ENCODE measurements at regions not wholly inside any gene's neighbourhood (a gene's known extent, or its start where the extent isn't known, plus 50 kb on each side); places are given as distances from the start of the nearest gene placed in this dataset.

DNA sequence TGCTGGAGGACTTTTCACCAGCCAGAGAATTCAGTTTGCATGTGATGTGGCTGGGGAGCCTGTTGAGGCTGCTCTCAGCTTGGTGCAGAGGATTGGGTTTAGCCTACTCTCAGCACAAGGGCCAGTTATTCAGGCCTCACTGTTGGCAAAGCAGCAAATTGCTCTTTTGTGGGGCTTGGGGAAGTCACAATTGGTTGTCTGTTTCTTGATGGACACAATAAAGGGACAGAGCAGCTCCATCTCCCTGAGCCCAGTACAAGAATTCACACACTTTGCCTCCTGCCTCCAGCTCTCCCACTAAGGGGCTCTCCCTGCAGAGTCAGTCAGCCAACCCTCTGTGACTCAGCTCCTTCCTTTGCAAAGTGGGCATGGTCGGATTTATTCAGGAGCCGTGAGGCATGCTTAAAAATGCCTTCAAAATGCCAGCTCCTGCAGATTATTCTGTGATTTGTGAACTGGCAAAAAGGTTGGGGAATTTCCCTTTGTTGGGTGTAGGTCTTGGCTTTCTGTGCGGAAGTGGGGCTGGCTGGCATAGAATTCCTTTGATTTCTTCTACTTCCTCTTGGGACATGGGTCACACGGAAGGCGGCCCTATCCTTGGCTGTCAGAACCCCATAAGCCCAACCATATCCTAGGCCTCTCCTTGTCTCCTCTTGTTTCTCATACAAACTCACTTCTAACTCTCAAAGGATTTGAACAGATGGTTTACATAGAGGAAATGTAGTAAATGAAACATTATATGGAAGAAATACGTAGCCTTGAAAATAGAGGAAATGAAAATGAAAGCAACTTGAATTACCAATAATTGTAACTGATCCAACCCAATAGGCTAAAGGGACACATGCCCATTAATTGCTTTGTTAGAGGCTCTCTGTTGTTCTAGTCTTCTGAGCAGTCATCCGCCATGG, 118.7 kb upstream of the CD180 start:
- TF ChIP-seq TAF1 (IDR thresholded peaks at IDR 0.05; ENCODE audit: borderline replicate concordance, low read depth, low read length) (no peak), POLR2A (IDR thresholded peaks at IDR 0.05; ENCODE audit: low read depth, low read length) (no peak), POLR2AphosphoS5 (IDR thresholded peaks at IDR 0.05; ENCODE audit: low read depth, low read length) (no peak)
- FAIRE-seq (no peak), DNase-seq (ENCODE audit: insufficient read length) (no peak)

DNA sequence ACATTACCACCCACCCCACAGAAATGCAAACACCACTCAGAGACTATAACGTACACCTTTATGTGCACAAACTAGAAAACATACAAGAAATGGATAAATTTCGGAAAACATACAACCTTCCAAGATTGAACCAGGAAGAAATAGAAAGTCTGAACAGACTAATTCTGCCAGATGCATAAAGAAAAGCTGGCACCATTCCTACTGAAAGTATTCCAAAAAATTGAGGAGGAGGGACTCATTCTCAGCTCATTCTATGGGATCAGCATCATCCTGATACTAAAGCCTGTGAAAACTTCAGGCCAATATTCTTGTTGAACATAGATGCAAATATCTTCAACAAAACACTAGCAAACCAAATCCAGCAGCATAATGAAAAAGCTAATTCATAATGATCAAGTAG, 115.1 kb upstream of the CD180 start:
- no peak for DNase-seq (ENCODE audit: insufficient read length)

DNA sequence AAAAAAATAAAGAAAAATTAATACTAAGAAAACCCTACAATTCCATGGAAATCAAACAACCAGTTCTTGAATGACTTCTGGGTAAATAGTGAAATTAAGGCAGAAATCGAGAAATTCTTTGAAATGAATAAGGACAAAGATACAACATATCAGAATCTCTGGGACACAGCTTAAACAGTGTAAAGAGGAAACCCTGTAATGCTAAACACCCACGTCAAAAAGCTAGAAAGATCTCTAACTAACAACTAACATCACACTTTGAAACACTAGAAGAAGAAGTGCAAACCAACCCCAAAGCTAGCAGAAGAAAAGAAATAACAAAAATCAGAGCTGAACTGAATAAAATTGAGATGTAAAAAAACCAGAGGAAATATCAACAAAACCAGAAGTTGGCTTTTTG, 114.6 kb upstream of the CD180 start:
- FAIRE-seq, result no peak

More for the DNA sequence above, 115.1 kb upstream of the CD180 start:
- FAIRE-seq, result no peak
- TF ChIP-seq POLR2AphosphoS5 (IDR thresholded peaks at IDR 0.05; ENCODE audit: low read depth, low read length), result no peak
- no peak for TF ChIP-seq TAF1 (IDR thresholded peaks at IDR 0.05; ENCODE audit: borderline replicate concordance, low read depth, low read length)
- no peak for TF ChIP-seq POLR2A (IDR thresholded peaks at IDR 0.05; ENCODE audit: low read depth, low read length)

DNA sequence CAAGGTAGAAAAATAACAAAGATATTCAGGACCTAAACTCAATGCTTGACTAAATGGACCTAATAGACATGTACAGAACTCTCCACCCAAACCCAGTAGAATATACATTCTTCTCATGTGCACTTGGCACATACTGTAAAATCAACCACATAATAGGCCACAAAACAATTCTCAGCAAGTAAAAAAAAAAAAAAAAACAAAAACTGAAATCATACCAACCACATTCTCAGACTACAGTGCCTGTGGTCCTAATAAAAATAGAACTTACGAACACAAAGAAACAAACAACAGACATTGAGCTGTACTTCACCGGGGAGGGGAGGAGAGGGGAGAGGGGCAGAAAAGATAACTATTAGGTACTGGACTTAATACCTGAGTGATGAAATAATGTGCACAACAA, 114.1 kb upstream of the CD180 start:
- TF ChIP-seq POLR2AphosphoS5 (IDR thresholded peaks at IDR 0.05; ENCODE audit: low read depth, low read length), result no peak
- no peak for TF ChIP-seq TAF1 (IDR thresholded peaks at IDR 0.05; ENCODE audit: borderline replicate concordance, low read depth, low read length)
- TF ChIP-seq POLR2A (IDR thresholded peaks at IDR 0.05; ENCODE audit: low read depth, low read length), result no peak
- no peak for FAIRE-seq

More for the DNA sequence above, 114.6 kb upstream of the CD180 start:
- no peak for TF ChIP-seq POLR2AphosphoS5 (IDR thresholded peaks at IDR 0.05; ENCODE audit: low read depth, low read length)
- DNase-seq (ENCODE audit: insufficient read length), result no peak

DNA sequence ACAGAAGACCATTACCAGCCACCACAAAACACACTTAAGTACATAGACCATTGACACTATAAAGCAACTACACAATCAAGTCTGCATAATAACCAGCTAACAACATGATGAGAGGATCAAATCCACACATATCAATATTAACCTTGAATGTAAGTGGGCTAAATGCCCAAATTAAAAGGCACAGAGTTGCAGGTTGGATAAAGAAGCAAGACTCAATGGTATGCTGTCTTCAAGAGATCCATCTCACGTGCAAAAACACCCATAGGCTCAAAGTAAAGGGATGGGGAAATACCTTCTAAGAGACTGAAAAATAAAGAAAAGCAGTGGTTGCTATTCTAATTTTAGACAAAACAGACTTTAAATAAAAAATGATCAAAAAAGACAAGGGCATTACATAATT, 113.6 kb upstream of the CD180 start:
- FAIRE-seq (no peak), DNase-seq (ENCODE audit: insufficient read length) (no peak)
- TF ChIP-seq POLR2A (IDR thresholded peaks at IDR 0.05; ENCODE audit: low read depth, low read length), result no peak
- no peak for TF ChIP-seq POLR2AphosphoS5 (IDR thresholded peaks at IDR 0.05; ENCODE audit: low read depth, low read length)
- no peak for TF ChIP-seq TAF1 (IDR thresholded peaks at IDR 0.05; ENCODE audit: borderline replicate concordance, low read depth, low read length)

More for the DNA sequence above, 114.1 kb upstream of the CD180 start:
- no peak for DNase-seq (ENCODE audit: insufficient read length)

DNA sequence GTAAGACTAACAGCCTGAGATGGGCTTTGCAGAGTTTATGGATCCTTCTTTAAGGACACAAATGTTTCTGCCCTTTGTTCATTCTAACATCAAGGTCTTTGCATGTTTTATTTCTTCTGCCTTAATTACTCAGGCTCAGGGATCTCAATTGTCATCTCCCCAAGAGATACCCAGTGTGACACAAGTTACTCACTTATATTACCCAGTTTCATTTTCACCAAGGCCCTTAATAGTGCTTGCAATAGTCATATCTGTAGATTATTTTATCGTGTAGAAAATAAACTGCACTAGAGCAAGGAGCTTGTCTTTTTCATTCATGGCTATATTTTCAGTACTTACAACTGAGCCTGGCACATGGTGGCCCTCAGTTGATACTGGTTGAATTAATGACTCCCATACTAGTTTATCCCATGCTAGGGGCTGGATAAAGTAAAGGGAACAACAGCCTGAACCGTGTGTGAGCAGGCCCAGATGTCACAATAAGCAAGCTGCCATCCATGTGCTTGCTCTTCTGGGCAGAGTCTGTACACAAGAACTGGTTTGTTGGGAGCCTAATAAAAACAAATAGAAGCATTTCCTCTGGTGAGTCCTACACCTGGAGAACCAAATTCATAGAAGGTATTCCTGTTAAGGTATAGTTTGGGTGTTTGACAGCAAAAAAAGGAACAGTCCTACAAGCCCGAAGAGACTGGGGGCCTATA, 112.5 kb upstream of the CD180 start:
- FAIRE-seq, result no peak
- no peak for DNase-seq (ENCODE audit: insufficient read length)
- TF ChIP-seq POLR2AphosphoS5 (IDR thresholded peaks at IDR 0.05; ENCODE audit: low read depth, low read length) (no peak), POLR2A (IDR thresholded peaks at IDR 0.05; ENCODE audit: low read depth, low read length) (no peak), TAF1 (IDR thresholded peaks at IDR 0.05; ENCODE audit: borderline replicate concordance, low read depth, low read length) (no peak)

DNA sequence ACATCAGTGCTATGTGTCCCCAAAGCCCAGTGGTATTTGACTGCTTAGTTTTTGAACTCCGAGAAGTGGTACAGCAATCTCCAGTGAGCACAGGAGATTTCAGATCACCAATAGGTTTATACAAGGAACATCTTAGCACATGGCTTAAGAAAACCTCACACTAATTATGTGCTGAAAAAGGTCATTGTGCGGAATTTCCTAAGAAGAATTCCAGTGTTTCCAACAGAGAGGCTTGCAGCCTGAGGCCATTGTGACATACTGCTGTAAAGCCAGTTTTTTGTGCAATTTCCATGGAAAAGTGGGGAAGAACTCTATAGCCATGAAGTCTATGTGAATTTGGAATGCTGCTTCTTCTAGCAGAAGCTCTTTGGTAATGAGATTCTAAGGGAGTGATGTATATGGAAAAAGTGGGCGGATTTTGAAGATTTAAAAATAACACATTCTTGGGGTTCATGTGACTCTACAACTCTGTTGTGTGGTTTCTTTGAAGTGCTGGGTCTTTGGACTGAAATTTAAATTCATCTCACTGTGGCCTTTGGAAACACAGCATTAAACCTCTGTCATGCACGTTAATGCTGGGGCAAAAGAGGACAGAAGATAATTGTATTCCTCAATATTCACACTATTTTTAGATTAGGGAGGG, 110.5 kb upstream of the CD180 start:
- DNase-seq (ENCODE audit: insufficient read length), result no peak
- no peak for FAIRE-seq
- TF ChIP-seq POLR2AphosphoS5 (IDR thresholded peaks at IDR 0.05; ENCODE audit: low read depth, low read length) (no peak), POLR2A (IDR thresholded peaks at IDR 0.05; ENCODE audit: low read depth, low read length) (no peak), TAF1 (IDR thresholded peaks at IDR 0.05; ENCODE audit: borderline replicate concordance, low read depth, low read length) (no peak)

DNA sequence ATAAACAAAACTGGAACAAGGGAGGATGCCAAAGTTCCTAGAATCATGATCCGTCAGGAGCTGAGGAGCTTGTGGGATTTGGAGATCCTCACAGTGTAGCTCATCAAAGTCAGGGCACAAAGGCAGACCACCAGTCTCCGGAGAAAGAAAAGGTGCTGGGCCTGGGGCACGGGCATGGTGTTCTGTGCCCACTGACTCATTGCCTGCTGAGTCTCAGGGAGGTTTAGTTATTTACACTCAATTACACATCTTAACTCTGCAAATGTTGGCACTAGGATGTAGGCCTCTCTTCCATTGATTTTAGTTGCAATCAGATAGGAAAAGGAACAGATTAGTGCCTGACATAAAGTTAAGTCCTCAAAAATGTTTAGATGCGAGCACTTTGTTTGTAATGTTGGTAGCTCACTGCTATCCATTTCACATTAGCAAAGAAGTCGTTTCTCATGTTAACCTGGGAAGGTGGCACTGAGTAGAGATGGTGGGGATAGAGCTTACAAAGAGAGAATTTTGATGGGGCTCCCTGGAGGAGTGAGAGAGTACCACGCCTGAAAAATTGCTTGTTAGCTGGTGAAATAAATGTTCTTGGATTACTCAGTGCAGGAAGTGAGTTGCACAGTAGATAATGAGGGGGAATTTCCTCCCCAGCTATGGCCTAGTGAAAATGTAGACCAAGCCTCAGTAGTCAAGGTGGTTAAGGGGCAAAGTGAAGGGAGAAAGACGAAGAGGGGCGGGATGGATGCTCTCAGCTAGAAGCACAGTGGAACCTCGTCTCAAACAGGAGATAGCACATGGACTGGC, 109.5 kb upstream of the CD180 start:
- DNase-seq (ENCODE audit: insufficient read length) (no peak), FAIRE-seq (peak; percentile 30)
- TF ChIP-seq TAF1 (IDR thresholded peaks at IDR 0.05; ENCODE audit: borderline replicate concordance, low read depth, low read length) (no peak), POLR2AphosphoS5 (IDR thresholded peaks at IDR 0.05; ENCODE audit: low read depth, low read length) (no peak), POLR2A (IDR thresholded peaks at IDR 0.05; ENCODE audit: low read depth, low read length) (no peak)

DNA sequence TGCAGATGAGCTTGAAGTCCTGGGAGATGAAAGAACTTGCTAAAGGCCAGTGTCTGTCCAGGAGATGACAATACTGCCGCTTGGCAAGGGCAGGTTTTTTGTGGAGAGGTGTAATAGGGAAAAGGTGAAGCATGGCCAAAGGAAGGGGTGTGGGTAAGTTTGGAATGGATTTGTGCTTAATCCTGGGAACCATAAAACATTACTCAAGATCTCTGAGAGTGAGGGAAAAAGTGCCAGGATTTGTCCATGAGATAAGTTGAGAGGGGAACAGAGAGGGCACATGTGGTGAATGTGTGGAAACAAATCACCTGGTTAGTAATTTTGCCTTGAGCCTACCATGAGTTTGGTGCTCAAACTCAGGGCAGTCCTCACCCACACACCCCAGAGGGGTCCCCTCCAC, 108.8 kb upstream of the CD180 start:
- no peak for FAIRE-seq
- TF ChIP-seq POLR2A (IDR thresholded peaks at IDR 0.05; ENCODE audit: low read depth, low read length) (no peak), TAF1 (IDR thresholded peaks at IDR 0.05; ENCODE audit: borderline replicate concordance, low read depth, low read length) (no peak), POLR2AphosphoS5 (IDR thresholded peaks at IDR 0.05; ENCODE audit: low read depth, low read length) (no peak)
- DNase-seq (ENCODE audit: insufficient read length), result no peak

DNA sequence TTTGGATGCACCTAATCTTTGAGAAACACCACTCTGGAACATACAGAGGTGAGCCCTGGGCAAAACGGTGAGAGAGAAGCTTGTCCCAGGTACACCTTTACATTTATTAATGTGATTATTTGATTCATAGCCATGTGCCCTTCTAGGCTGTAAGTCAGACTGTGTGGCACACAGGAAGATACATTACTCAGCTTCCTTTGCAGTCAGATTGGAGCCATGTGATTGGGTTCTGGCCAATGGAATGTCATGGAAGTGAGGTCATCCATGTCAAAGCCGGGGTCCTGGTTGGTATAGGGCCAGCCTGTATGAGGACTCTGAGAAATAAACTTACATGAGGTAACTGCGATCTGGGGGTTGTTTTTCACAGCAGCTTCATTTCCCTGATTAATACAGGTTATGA, 106.8 kb upstream of the CD180 start:
- TF ChIP-seq POLR2AphosphoS5 (IDR thresholded peaks at IDR 0.05; ENCODE audit: low read depth, low read length), result no peak
- no peak for TF ChIP-seq TAF1 (IDR thresholded peaks at IDR 0.05; ENCODE audit: borderline replicate concordance, low read depth, low read length)
- no peak for TF ChIP-seq POLR2A (IDR thresholded peaks at IDR 0.05; ENCODE audit: low read depth, low read length)
- FAIRE-seq, result peak; percentile 36
- no peak for DNase-seq (ENCODE audit: insufficient read length)
